ENCODE measurements at regions not wholly inside any gene's neighbourhood (a gene's known extent, or its start where the extent isn't known, plus 50 kb on each side); places are given as distances from the start of the nearest gene placed in this dataset.

GRCh38 chr15:94002041-94002440 is 229.3 kb upstream of the MCTP2 start:
- peak; percentile 49 for DNase-seq

GRCh38 chr15:94001255-94001801 is 230.0 kb upstream of the MCTP2 start:
- DNase-seq, result no peak

- DNase-seq, result no peak
These were observed 230.8 kb upstream of the MCTP2 start for GRCh38 chr15:94000606-94001005.

- DNase-seq, result peak; percentile 59
These were observed 234.2 kb upstream of the MCTP2 start for GRCh38 chr15:93997071-93997658.

GRCh38 chr15:93989440-93989998 is 241.8 kb upstream of the MCTP2 start:
- DNase-seq, result no peak

GRCh38 chr15:93987068-93987467 is 244.3 kb upstream of the MCTP2 start:
- no peak for DNase-seq

GRCh38 chr15:93986400-93986984 is 244.9 kb upstream of the MCTP2 start:
- DNase-seq, result no peak

GRCh38 chr15:93985925-93986324 is 245.4 kb upstream of the MCTP2 start:
- no peak for DNase-seq

- no peak for DNase-seq
These were observed 246.2 kb upstream of the MCTP2 start for GRCh38 chr15:93985176-93985575.

GRCh38 chr15:93983526-93983925 is 247.8 kb upstream of the MCTP2 start:
- peak; percentile 41 for DNase-seq

- peak; percentile 71 for DNase-seq
These were observed 249.1 kb upstream of the MCTP2 start for GRCh38 chr15:93982226-93982727.

GRCh38 chr15:93981706-93982105 is 249.7 kb upstream of the MCTP2 start:
- no peak for DNase-seq

- DNase-seq, result no peak
These were observed 251.0 kb upstream of the MCTP2 start for GRCh38 chr15:93980261-93980911.

GRCh38 chr15:93974804-93975481 is 256.4 kb upstream of the MCTP2 start:
- peak; percentile 65 for DNase-seq

GRCh38 chr15:93973287-93973686 is 258.1 kb upstream of the MCTP2 start:
- peak; percentile 27 for DNase-seq

- DNase-seq, result no peak
These were observed 262.6 kb upstream of the MCTP2 start for GRCh38 chr15:93968773-93969172.

- no peak for DNase-seq
These were observed 266.0 kb upstream of the MCTP2 start for GRCh38 chr15:93965304-93965908.

- DNase-seq, result no peak
These were observed 276.3 kb upstream of the MCTP2 start for GRCh38 chr15:93954985-93955571.

GRCh38 chr15:93948726-93949125 is 282.6 kb upstream of the MCTP2 start:
- no peak for DNase-seq

- peak; percentile 13 for DNase-seq
These were observed 287.8 kb upstream of the MCTP2 start for GRCh38 chr15:93943586-93943985.

- no peak for DNase-seq
These were observed 289.1 kb upstream of the MCTP2 start for GRCh38 chr15:93942269-93942694.

- no peak for DNase-seq
These were observed 289.7 kb upstream of the MCTP2 start for GRCh38 chr15:93941697-93942096.
